Adrenal gland (tissue), 5 donors: ENCODE measurements at regions not wholly inside any gene's neighbourhood (a gene's known extent, or its start where the extent isn't known, plus 50 kb on each side); places are given as distances from the start of the nearest gene placed in this dataset.

ENCODE experiments used
- POLR2A ChIP-seq, 2 donors: fragments of 450-650 bp; IDR thresholded peaks; one replicate each; pipeline ENCODE4 v1.6.1; 2017; ENCODE audit warnings: antibody characterized with exemption in 2 of 2, mild to moderate bottlenecking in 2 of 2, moderate library complexity in 1 of 2
- TF ChIP-seq, protein P1 (sequence below), 6 experiments: fragments of 450-650 bp in 4 of 6; fragments of 200-600 bp in 2 of 6; sonication (generic) in 1 of 6; IDR thresholded peaks; 1 replicate in 5 of 6; 2 replicates in 1 of 6; pipeline versions ENCODE4 v1.5.1 to v1.8.0; 2016 to 2021; ENCODE audit warnings: antibody characterized with exemption in 6 of 6, mild to moderate bottlenecking in 2 of 6, moderate library complexity in 1 of 6
- donor health status: DM: no; HTN: no; CAD: no.

DNA sequence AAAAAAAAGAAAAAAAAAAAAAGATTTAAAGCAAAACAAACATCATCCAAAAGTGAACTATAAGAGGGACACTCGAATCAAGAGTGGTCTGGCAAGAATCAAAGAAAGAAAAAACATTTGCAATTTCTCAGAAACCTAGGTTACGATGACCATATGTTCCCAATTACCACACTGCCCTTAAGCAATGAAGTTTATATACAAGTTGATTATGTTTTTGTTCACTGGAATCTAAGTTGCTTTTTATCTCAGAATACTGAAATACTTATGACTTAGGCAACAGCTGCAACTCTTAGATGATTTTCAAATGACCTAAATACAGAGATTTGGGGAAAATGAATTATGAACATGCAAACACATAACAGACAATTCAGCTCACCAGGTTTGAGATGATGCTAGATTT lies 597.1 kb upstream of the CHAC2 start:
- TF ChIP-seq, protein P1, sequence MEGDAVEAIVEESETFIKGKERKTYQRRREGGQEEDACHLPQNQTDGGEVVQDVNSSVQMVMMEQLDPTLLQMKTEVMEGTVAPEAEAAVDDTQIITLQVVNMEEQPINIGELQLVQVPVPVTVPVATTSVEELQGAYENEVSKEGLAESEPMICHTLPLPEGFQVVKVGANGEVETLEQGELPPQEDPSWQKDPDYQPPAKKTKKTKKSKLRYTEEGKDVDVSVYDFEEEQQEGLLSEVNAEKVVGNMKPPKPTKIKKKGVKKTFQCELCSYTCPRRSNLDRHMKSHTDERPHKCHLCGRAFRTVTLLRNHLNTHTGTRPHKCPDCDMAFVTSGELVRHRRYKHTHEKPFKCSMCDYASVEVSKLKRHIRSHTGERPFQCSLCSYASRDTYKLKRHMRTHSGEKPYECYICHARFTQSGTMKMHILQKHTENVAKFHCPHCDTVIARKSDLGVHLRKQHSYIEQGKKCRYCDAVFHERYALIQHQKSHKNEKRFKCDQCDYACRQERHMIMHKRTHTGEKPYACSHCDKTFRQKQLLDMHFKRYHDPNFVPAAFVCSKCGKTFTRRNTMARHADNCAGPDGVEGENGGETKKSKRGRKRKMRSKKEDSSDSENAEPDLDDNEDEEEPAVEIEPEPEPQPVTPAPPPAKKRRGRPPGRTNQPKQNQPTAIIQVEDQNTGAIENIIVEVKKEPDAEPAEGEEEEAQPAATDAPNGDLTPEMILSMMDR (IDR thresholded peaks at IDR 0.05) = no peak
- no peak for TF ChIP-seq POLR2A (IDR thresholded peaks at IDR 0.05)
